ENCODE measurements at regions not wholly inside any gene's neighbourhood (a gene's known extent, or its start where the extent isn't known, plus 50 kb on each side); places are given as distances from the start of the nearest gene placed in this dataset.

DNA sequence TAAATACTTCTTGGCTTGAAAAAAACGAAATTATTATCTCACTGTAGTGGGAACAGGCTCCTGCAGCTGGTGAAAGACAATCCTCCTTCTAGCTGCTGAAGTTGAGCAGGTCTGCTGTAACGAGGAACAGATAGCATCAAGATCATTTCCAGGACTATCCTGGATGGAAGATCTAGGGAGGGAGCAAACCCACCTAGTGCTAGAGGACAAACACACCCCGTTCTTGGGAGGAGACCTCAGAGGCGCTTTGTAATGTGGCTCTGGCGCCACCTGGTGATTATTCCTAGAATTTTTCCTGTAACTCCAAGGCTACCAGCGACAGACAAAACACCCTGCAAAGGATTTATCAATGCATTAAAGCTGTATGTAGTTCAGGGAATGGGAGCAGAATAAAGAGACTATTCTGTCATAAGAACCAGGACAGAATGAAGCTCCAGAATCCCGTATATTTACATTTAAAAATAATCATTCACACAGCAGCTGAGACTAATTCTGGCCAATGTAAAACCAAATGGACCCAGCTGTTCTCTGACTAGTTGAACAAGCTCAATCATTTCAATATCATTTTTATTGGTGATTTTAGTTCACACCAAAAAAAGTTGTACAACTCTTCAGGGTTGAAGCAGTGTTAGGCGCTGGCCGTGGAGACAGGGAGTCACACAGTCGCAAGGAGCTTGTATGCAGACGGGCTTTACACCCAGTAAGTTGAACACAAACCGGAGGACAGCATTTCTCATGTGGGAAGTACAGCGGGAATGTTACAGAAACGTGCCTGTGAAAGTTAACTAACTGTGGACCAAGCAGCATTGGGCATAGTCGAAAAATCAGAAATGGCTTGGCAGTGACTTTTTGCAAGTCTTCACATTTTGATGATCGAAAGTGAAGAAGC lies 290.3 kb downstream of the TRIB2 start:
- TF ChIP-seq, protein P1, sequence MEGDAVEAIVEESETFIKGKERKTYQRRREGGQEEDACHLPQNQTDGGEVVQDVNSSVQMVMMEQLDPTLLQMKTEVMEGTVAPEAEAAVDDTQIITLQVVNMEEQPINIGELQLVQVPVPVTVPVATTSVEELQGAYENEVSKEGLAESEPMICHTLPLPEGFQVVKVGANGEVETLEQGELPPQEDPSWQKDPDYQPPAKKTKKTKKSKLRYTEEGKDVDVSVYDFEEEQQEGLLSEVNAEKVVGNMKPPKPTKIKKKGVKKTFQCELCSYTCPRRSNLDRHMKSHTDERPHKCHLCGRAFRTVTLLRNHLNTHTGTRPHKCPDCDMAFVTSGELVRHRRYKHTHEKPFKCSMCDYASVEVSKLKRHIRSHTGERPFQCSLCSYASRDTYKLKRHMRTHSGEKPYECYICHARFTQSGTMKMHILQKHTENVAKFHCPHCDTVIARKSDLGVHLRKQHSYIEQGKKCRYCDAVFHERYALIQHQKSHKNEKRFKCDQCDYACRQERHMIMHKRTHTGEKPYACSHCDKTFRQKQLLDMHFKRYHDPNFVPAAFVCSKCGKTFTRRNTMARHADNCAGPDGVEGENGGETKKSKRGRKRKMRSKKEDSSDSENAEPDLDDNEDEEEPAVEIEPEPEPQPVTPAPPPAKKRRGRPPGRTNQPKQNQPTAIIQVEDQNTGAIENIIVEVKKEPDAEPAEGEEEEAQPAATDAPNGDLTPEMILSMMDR (conservative IDR thresholded peaks at IDR 0.05; ENCODE audit: low read depth): peak; percentile 89
- peak; percentile 63 for DNase-seq (ENCODE audit: low spot score)
- CTCF ChIA-PET: interaction anchor here (0.6 to 3.6 kb wide), 26 partner anchors 20 to 1341 kb away, joined by 3 to 32 read pairs (median 3); partner anchors contain the start of gene TRIB2
- no peak overlapping the region for H3K27ac ChIP-seq
- POLR2A ChIA-PET (ENCODE audit: low non-redundant PET): no interaction called here

DNA sequence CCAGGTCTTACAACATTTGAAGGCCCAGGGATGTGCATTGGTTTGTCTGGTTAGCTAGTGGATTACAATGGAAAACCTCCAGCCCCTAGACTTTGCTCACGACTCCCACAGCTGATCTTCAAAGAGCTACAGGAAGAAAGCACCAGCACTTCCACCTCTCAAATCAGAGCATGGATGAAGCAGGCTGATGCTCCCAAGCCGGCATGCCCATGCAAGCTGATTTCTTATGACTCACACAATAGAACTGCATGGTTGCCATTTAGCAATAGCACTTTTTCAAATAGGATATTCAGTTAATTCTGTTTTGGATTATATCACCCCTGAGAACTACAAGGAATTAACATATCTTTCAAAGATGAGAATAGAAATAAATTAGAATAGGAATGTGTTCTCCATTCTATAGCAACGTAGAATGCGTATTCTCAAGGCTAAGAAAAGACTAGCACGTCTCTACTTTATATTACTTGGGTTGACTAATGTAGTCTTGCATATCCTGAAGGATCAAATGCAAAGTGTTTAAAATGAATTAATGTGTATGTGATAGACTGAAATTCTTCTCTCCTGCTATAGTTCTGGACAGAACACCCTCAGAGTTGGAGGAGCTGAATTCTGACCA lies 292.4 kb downstream of the TRIB2 start:
- POLR2A ChIA-PET (ENCODE audit: low non-redundant PET): no interaction called here
- H3K27ac ChIP-seq: peak overlapping the region; percentile 55; the same call in 1 of the 2 replicates
- CTCF ChIA-PET: interaction anchor here (0.6 to 0.9 kb wide), 3 partner anchors 15 to 1180 kb away, joined by 3 to 4 read pairs (median 3); no protein-coding TSS in a partner anchor
- TF ChIP-seq, protein P1 (conservative IDR thresholded peaks at IDR 0.05; ENCODE audit: low read depth): no peak
- DNase-seq (ENCODE audit: low spot score): peak; percentile 79

DNA sequence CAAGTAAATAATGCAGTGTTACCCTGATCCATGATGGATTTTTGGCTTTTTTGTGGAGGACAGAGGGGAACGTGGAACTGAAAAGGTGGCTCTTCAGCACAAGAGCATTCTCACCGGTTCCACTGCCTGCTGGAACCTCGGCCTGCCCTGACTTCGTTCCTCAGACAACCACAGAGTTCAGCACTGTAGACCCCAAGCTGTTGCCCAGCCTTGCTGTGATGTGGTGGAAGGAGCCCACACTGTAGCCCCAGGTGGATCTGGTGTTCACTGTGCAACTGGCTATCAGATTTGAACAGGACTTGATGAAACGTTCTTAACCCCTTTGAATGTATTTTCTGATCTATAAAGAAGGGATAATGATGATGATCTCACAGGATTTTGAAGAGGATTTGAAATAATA lies 293.5 kb downstream of the TRIB2 start:
- CTCF ChIA-PET: no interaction called here
- POLR2A ChIA-PET (ENCODE audit: low non-redundant PET): no interaction called here

DNA sequence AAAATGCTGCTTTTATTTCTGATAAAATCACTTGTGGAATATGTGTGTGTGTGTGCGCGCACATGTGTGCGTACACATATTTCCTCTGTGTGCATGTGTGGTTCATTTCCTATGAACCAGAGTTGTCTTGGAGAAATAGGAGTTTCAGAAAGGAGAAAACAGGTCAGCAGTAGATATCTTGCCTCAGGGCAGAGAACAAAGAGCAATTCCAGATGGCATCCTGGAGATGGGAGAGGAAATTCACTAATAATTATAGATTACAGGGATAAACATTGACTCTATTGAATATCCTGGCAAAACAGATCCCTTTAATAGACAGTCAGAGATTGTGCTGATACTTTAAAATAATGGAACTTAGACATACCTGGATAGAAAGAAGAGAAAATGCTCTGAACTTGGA lies 298.0 kb downstream of the TRIB2 start:
- TF ChIP-seq, protein P1 (conservative IDR thresholded peaks at IDR 0.05; ENCODE audit: low read depth): no peak
- no peak for DNase-seq (ENCODE audit: low spot score)
- ChIA-PET CTCF (interaction anchor here (0.6 kb wide), 2 partner anchors 1185 to 1311 kb away, joined by 4 to 5 read pairs; no protein-coding TSS in a partner anchor), POLR2A (ENCODE audit: low non-redundant PET) (no interaction called here)
- H3K27ac ChIP-seq: no peak overlapping the region

More for the DNA sequence above, 293.5 kb downstream of the TRIB2 start:
- TF ChIP-seq, protein P1 (conservative IDR thresholded peaks at IDR 0.05; ENCODE audit: low read depth): no peak
- no peak for DNase-seq (ENCODE audit: low spot score)
- H3K27ac ChIP-seq: no peak overlapping the region

DNA sequence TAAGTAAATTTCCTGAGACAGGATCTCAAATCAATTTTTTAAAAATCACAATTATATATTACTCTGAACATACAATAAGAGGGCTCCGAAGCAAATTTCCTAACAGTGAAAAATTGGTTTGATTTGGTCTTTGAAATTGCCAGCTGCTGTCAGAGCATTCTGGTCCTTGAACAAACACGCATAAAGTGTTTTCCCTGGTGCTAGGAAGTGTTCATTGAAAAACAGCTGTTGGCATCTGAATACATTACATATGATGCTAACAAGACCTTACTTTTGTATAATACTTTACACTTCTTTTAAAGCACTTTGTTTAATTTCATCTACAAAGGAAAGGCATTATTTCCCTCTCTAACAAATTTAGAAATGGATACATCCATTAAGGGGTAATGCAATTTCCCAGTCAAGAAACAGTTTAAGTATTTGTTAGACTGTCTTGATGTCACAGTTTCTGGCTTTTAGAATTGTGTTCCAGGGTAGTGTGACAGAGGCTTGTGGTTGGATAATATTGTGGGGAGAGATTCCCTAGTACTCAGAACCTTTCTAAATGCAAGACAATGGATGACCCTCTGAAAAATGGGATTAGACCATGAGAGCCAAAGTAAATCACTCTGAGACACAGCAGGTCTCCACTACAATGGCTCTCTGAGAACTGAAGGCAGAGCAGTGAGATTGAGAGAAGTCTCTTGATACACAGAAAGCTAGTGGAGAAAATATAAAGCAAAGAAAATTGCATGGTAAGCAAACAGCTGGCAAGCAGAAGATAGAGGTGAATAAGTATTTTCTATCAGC lies 299.0 kb downstream of the TRIB2 start:
- TF ChIP-seq, protein P1 (conservative IDR thresholded peaks at IDR 0.05; ENCODE audit: low read depth): no peak
- DNase-seq (ENCODE audit: low spot score): no peak
- ChIA-PET POLR2A (ENCODE audit: low non-redundant PET) (no interaction called here), CTCF (interaction anchor here (0.6 kb wide), 1 partner anchor 1186 kb away, joined by 5 read pairs; no protein-coding TSS in a partner anchor)
- H3K27ac ChIP-seq: no peak overlapping the region

DNA sequence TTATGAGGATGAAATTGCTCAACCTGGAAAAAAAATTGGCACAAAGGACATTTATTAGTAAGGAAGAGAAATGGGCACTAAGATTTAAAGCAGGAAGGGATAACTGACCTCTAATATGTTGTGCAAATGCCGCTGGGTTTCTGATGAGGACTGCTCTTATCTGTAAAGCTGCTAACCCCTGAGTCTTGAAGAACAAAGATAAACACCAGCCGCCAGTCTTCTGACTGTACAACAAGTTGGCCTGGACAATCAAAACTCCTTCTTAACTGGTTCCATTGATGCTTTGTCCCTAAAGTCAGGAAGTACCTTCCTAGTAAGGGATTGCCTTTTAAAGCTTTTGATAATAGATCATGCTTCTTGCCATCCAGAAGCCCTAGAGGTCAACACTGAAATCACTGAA lies 301.8 kb downstream of the TRIB2 start:
- H3K27ac ChIP-seq: no peak overlapping the region
- ChIA-PET CTCF (no interaction called here), POLR2A (ENCODE audit: low non-redundant PET) (no interaction called here)
- DNase-seq (ENCODE audit: low spot score): no peak
- TF ChIP-seq, protein P1 (conservative IDR thresholded peaks at IDR 0.05; ENCODE audit: low read depth): no peak

Data from RWPE1 (cell line).